HG03095 (cell line): ENCODE measurements at regions not wholly inside any gene's neighbourhood (a gene's known extent, or its start where the extent isn't known, plus 50 kb on each side); places are given as distances from the start of the nearest gene placed in this dataset.
"Not testable (repeated sequence)": the region's sequence is repeated elsewhere in the genome, so short reads cannot be mapped to it uniquely, and the experiment has no call there.

Experiments used
- ATAC-seq: cut with Tn5 transposase; IDR thresholded peaks from one replicate; pipeline ENCODE4 v1.9.1; 2021; ENCODE audit warnings: moderate library complexity; ENCODE audit not compliant: unreplicated experiment

DNA sequence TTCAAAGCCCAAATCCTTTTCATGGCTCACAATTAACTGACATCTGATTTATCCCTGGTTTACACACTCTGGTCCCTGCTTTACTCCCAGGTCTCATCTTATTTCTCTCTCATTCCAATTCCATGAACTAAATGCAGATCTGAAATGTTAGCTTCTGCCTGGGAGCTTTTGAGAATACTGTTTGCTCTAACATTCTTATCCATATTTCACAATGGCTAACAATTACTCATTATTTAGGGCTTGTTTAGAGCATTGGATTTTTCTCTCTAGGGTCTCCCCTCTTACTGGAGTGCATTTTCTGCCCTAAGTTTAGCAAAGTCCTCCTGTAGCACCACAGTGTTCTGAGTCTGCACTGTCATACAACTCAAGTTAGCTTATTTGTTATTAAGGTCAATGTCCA is 121.5 kb upstream of the HCRTR2 start:
- no peak for ATAC-seq

DNA sequence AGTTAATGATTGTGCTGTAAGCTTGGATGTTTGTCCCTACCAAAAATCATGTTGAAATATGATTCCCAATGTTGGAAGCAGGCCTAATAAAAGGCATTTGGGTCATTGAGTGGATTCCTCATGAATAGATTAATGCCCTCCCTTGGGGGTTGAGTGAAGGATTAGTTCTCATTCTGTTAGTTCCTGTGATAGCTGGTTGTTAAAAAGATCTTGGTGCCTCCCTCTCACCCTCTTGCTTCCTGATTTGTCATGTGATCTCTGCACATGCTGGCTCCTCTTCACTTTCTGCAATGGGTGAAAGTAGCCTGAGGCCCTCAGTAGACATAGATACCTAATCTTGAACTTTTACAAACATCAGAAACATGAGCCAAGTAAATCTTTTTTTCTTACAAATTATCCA is 115.6 kb upstream of the HCRTR2 start:
- no peak for ATAC-seq

DNA sequence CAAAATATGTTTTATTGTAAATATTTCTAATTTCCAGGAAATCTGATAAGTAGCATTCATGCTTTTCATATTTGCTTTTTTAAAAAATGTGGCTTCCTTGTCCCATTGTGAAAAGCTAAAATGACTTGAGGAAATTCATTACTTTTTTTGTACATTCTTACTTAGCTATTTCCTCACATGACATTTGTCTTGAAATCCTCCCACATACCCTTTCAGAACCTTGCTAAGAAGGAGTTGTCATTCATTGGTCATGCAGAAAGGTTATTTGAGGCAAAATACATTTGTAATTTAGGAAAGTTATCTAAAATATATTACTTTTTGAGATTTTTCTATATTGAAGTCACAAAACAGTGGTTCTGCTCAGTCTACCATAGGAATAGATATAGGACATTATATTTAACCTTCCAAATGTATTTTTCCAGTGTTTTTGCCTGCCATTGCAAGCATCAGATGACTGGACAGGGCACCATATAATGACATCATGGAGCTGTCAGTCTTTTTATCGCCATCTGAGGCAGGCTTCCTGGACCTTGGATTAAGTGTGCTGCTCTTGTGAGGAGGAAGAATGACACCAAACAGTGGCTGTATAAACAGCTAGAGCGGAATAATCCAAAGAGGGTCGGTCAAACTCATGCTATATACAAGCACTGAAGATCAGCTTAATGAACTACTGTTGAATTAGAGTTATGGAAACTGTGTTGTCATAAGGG is 109.4 kb upstream of the HCRTR2 start:
- no peak for ATAC-seq

DNA sequence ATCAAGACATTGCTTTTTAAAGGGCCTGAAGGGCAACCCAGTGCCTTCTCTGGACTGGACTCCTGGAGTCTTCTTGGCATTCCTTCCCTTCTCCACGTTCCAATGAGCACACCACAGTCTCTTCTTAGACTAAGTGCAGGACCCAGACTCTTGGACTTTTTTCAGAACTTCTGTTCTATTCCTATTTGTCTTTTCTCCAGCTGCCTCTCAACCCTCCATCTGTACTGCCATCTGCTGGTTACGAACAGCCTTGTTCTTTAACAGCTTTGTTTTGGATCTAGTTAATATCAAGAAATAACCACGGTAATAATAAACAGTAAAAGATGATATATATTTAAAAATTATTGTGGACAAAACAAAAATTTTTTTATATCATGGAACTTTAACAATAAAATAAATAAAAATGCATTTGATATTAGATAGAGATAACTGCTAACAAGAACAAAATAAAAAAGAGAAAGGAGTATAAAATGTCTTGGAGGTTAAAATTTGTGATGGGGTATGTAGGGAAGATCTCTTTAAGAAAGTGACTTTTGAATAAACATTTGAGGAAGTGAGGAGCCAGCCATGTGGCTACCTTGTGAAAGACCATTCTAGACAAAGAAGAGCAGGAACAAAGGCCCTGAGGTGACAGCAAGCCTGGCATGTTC is 105.1 kb upstream of the HCRTR2 start:
- no peak for ATAC-seq

DNA sequence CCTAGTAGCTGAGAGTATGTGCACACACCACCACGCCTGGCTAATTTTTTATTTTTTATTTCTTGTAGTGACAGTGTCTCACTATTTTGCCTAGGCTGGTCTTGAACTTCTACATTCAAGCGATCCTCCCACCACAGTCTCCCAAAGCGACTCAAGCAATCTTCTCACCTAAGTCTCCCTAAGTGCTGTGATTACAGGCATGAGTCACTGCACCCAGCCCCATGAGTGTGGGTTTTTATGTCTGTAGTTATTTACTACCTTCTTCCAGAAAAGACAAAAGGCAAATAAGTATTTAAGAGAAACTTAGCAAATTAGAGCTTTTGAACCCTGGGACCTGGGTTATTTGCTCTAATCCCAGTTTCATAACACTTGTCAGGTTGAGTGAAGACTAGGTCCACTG is 92.3 kb upstream of the HCRTR2 start:
- no peak for ATAC-seq

DNA sequence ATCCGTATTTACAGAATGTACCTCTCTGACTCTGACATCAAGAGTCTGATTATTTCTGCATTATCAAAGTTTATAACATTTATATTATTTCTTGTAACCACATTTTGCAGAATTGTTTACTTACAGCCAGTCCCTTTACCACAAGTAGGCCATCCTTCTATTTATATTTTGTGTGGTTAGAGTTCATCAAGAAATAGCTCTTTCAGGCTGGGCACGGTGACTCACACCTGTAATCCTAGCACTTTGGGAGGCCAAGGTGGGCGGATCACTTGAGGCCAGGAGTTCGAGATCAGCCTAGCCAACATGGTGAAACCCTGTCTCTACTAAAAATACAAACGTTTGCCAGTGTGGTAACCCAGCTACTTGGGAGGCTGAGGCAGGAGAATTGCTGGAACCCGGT is 86.3 kb upstream of the HCRTR2 start:
- ATAC-seq, result not testable (repeated sequence)

DNA sequence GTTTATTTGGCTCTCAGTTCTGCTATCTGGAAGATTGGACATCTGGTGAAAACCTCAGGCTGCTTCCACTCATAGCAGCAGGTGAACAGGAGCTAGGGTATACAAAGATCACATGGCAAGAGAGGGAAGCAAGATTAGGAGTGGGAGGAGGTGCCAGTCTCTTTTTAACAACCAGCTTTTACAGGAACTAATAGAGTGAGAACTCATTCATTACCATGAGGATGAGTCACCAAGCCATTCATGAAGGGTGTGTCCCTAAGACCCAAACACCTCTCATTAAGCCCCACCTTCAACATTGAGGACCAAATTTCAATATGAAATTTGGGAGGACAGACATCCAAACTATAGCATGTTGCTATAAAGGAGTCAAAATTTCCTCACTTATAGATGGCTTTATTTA is 85.4 kb upstream of the HCRTR2 start:
- no peak for ATAC-seq

DNA sequence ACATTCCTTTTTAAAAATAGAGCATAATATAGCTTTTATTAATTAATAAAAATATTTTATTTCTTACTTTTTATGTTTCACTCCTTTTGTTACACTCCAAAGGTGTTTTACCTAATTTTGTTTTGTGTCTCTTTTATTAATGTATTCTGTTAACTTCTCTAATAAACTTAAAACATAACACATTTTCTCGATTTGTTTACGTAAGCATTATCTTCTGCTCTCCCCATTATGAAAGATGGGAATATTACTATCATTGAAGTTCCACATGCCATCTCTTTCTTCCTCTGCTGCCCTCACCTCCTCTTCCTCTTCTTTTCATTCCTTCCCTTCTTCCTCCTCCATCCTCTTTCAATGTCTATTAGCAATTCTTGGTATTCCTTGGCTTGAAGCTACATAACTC is 85.0 kb upstream of the HCRTR2 start:
- no peak for ATAC-seq

DNA sequence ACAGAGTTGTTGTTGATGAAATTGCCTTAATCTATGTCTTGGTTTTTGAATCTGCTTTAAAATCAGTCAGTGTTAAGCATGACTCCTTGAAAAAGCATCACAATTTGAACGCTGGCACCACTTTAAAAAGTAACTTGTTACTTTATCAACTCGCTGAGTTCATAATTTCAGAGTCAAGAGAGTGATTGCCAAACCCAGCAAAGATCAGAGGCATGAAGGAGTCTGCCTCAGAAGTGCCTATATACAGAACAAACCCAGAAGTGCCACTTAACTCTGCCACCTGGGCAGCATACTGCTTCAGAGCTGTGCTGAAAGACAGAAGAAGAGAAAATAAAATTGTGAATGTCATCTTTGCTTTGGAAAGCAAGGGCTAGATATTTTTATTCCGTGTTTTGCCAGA is 73.6 kb upstream of the HCRTR2 start:
- ATAC-seq, result no peak

DNA sequence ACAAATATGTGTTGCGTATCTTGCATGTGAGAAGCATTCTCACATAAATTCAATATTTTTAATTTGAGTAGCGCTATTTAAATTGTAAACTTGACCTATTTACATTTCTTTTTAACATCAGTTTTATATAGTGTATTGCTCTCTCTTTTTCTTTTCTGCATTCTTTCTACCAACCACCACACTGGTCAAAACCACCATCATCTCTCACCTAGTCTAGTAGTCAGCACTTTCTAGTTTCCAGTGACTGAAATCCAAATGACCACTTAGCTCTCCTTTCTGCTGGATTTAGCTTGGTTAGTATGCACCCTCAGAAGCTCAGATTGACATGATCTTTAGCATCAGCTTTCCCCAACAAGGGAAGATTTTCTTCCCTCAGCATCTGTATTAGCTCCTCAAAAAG is 73.2 kb upstream of the HCRTR2 start:
- ATAC-seq, result no peak

DNA sequence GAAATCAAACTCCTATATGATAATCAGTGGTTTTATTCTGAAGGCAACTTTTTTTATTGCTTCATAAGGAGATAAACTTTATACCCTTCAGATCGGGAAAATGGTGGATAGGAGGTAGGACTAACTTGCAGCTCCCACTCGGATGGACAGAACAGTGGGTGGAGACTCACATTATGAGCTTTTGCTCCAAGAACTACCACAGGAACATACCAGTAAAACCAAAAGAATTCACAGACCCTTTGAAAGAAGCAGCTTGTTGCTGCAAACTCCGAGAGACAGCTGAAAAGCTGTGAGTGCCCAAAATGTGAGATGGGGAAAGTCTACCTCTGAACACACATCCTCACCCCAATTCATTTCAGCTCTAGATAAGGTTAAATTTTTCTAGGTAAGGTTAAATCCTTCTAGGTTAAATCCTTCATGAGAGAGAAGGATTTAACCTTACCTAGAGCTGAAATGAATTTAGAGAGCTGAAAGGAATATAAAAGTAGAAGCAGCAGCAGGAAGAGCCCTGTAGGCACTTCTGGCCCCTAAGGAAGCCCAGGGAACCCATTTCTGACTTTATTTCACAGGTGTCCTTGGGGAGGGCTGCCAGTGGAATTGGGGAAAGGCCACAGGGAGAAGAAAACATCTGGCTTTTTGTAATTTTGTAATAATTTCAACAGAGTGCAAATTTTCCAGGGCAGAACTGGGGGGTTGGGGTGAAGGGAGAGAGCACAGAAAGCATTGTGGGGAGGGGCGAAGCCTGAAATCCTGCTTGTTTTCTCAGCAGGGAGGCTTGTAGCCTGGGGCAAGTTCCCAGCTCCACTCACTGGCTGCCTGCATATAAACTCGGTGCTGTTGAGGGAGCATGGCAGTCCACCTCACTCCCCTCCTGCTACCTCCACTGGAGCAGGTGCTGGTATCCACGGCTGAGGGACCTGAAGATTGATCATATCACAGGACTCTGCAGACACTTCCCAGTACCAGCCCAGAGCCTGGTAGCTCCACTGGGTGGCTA is 65.9 kb upstream of the HCRTR2 start:
- no peak for ATAC-seq

DNA sequence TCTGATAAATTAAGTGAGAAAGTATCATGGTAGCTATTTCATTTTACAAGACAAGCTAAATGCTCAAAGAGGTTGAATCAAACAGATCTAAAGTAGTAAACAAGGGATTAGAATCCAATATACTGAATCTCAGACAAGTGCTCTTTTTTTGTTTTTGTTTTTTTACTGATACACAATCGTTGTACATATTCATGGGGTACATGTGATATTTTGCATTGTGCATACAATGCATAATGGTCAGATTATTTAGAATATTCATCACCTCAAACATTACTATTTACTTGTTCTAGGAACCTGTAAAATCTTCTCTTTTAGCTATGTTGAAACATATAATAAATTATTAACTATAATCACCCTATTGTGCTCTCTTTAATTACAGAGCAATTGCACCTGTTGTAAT is 57.0 kb upstream of the HCRTR2 start:
- ATAC-seq, result no peak

DNA sequence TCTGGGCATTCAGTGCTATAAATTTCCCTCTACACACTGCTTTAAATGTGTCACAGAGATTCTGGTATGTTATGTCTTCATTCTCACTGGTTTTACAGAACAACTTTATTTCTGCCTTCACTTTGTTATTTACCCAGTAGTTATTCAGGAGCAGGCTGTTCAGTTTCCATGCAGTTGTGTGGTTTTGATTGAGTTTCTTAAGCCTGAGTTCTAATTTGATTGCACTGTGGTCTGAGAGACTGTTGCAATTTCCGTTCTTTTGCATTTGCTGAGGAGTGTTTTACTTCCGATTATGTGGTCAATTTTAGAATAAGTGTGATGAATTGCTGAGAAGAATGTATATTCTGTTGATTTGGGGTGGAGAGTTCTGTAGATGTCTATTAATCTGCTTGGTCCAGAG is 50.1 kb upstream of the HCRTR2 start:
- ATAC-seq, result not testable (repeated sequence)
